ENCODE measurements at regions not wholly inside any gene's neighbourhood (a gene's known extent, or its start where the extent isn't known, plus 50 kb on each side); places are given as distances from the start of the nearest gene placed in this dataset.

GRCh38 chr4:183821076-183821853, 83.8 kb upstream of the STOX2 start:
- TF ChIP-seq CTCF (IDR thresholded peaks at IDR 0.05 in 4 of 5, conservative IDR thresholded peaks at IDR 0.05 in 1 of 5) (no peak), POLR2A (IDR thresholded peaks at IDR 0.05) (no peak)
